ENCODE measurements at regions not wholly inside any gene's neighbourhood (a gene's known extent, or its start where the extent isn't known, plus 50 kb on each side); places are given as distances from the start of the nearest gene placed in this dataset.

DNA sequence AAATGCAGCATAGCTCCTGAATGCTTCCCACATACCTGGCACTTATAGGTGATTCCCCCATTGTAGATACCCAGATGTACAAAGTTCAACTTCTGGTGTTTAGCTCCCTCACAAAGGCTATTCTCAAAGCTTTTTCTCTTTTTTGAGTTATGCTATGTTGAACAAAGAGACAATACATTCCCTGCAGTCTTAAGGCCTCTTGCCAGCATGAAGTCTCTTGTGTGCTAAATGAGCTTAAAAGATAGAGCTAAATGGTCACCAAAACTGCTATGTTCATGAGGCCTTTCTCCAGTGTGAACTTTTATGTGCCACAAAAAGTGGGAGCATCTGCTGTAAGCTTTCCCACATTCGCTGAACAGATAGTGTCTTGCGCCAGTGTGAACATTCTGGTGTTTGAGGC lies 111.2 kb upstream of the TMEM47 start:
- no peak for TF ChIP-seq SAP130 (CRISPR knock-in tag; IDR thresholded peaks at IDR 0.05; ENCODE audit: low read depth)
- TF ChIP-seq, protein P1, sequence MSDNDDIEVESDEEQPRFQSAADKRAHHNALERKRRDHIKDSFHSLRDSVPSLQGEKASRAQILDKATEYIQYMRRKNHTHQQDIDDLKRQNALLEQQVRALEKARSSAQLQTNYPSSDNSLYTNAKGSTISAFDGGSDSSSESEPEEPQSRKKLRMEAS (IDR thresholded peaks at IDR 0.05), result no peak
- no peak for TF ChIP-seq HNRNPLL (IDR thresholded peaks at IDR 0.05; ENCODE audit: low read depth, low read length, poor library complexity, severe bottlenecking)
- TF ChIP-seq PAF1 (CRISPR knock-in tag; IDR thresholded peaks at IDR 0.05), result no peak
- TF ChIP-seq SIN3A (IDR thresholded peaks at IDR 0.05; ENCODE audit: borderline replicate concordance, low read depth, low read length), result no peak
- in situ Hi-C loops (cut with HindIII; ENCODE audit: extremely low pct_ligation_motif_present, low pct_unique_long_range_greater_than_20kb), result no loop called here
- CTCF ChIA-PET (ENCODE audit: low intra/inter-chr PET ratio, low total read pairs), result no interaction called here

DNA sequence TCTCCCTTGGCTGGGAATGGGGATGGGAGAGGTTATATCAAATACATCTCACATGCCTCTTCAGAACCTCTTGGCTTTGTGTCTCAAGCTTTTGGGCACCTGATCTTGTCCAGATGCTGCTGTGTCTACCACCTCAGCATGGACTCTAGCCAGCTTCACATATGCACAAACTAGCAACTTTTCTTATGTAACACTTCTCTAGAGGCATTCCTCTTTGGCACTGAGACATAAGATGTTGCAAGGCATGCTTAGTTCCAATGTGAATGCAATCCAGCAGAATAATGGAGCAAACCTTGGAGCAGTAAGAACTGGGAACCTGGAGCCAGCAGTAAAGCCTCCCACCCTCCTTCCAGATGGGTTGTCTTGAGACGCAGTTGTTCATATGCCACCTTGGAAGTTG lies 113.4 kb upstream of the TMEM47 start:
- Histone ChIP-seq H3K9me3 (ENCODE audit: low read length) (peaks cover 4% of the 10 kb centered on the region), H3K27ac (ENCODE audit: extremely low read length, insufficient read depth, low read length) (no peak overlapping the region), H3K4me1 (ENCODE audit: insufficient read depth, low read length) (no peaks in the 10 kb centered on the region), H3K27me3 (ENCODE audit: control insufficient read depth in 1 of 2, insufficient read depth in 2 of 2, low read length in 2 of 2) (no peaks in the 10 kb centered on the region), H3K36me3 (replicated peaks in 1 of 2; ENCODE audit: control insufficient read depth in 1 of 2, insufficient read depth in 2 of 2, low read length in 2 of 2) (no peaks in the 10 kb centered on the region), H3K79me2 (ENCODE audit: insufficient read depth, low read length) (no peaks in the 10 kb centered on the region), H3K9ac (ENCODE audit: insufficient read depth, low read depth, low read length) (no peak overlapping the region), H3K4me3 (replicated peaks in 1 of 3; ENCODE audit: insufficient read depth in 1 of 3, low read depth in 2 of 3, low read length in 3 of 3) (no peak overlapping the region), H2AFZ (ENCODE audit: low read length) (no peak overlapping the region), H4K20me1 (ENCODE audit: insufficient read depth, low read length) (no peaks in the 10 kb centered on the region), H3K4me2 (ENCODE audit: low read depth, low read length) (no peak overlapping the region)
- no TSS peak for BruUV-seq (replicated peaks)
- POLR2A ChIA-PET, result no interaction called here
- FAIRE-seq, result no peak
- DNase-seq (ENCODE audit: low spot score), result no peak
- CTCF ChIA-PET (ENCODE audit: low intra/inter-chr PET ratio, low total read pairs), result no interaction called here
- TF ChIP-seq SOX6 (IDR thresholded peaks at IDR 0.05), result no peak
- TF ChIP-seq SOX6 (CRISPR knock-in tag; IDR thresholded peaks at IDR 0.05), result no peak
- no peak for TF ChIP-seq ZNF562 (CRISPR knock-in tag; IDR thresholded peaks at IDR 0.05; ENCODE audit: borderline replicate concordance)
- TF ChIP-seq CBX1 (IDR thresholded peaks at IDR 0.05; ENCODE audit: low read depth), result no peak
- intact Hi-C loops (cut with micrococcal nuclease; ENCODE audit: unreplicated experiment) (no loop called here), in situ Hi-C loops (cut with HindIII; ENCODE audit: extremely low pct_ligation_motif_present, low pct_unique_long_range_greater_than_20kb) (no loop called here)
- no CpG with 5 or more reads among the region's 1 CpG for WGBS (ENCODE audit: low lambda C conversion rate)
- no peak for ATAC-seq

More for the DNA sequence above, 111.2 kb upstream of the TMEM47 start:
- H4K20me1 ChIP-seq (ENCODE audit: insufficient read depth, low read length), result no peaks in the 10 kb centered on the region
- WGBS (ENCODE audit: low lambda C conversion rate), result 88% methylated on average over 2 of the region's 2 CpGs
- no peaks in the 10 kb centered on the region for H3K36me3 ChIP-seq (replicated peaks in 1 of 2; ENCODE audit: control insufficient read depth in 1 of 2, insufficient read depth in 2 of 2, low read length in 2 of 2)
- no peaks in the 10 kb centered on the region for H3K4me1 ChIP-seq (ENCODE audit: insufficient read depth, low read length)
- no peak overlapping the region for H3K27ac ChIP-seq (ENCODE audit: extremely low read length, insufficient read depth, low read length)
- no peak for ATAC-seq
- H3K9ac ChIP-seq (ENCODE audit: insufficient read depth, low read depth, low read length), result no peak overlapping the region
- POLR2A ChIA-PET, result no interaction called here
- no peak for DNase-seq (ENCODE audit: low spot score)
- H3K4me3 ChIP-seq (replicated peaks in 1 of 3; ENCODE audit: insufficient read depth in 1 of 3, low read depth in 2 of 3, low read length in 3 of 3), result no peak overlapping the region
- FAIRE-seq, result no peak
- no peaks in the 10 kb centered on the region for H3K27me3 ChIP-seq (ENCODE audit: control insufficient read depth in 1 of 2, insufficient read depth in 2 of 2, low read length in 2 of 2)
- H3K9me3 ChIP-seq (ENCODE audit: low read length), result peaks cover 4% of the 10 kb centered on the region
- H2AFZ ChIP-seq (ENCODE audit: low read length), result no peak overlapping the region
- no peak overlapping the region for H3K4me2 ChIP-seq (ENCODE audit: low read depth, low read length)
- no TSS peak for BruUV-seq (replicated peaks)
- H3K79me2 ChIP-seq (ENCODE audit: insufficient read depth, low read length), result no peaks in the 10 kb centered on the region
- intact Hi-C loops (cut with micrococcal nuclease; ENCODE audit: unreplicated experiment), result no loop called here

Measured in HepG2 (cell line).